ENCODE measurements at regions not wholly inside any gene's neighbourhood (a gene's known extent, or its start where the extent isn't known, plus 50 kb on each side); places are given as distances from the start of the nearest gene placed in this dataset.

DNA sequence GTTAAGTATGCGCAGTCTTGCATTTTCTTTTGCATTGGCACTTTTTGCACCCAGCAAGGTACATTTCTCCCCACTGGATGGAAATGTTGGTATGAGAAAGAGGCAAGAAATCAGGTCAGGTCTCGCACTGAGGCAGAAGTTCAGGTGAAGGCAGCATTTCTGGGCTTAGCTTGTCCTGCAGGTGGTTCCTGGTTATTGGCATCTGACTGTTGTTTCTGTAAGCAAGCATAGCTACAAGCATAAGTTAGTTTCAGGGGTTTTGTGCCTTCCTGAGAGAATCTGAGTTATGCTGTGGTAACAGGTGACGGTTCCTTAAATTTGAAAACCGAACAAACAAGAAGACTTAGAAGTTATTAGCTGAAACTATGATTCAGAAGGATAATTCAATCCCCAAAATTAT lies 139.4 kb upstream of the GRM7 start:
- no peak overlapping the region for H3K4me3 Mint-ChIP-seq
- no peak overlapping the region for H2AFZ ChIP-seq (ENCODE audit: insufficient read depth, low read depth, low read length, poor library complexity, severe bottlenecking)
- no peaks in the 10 kb centered on the region for H3K79me2 ChIP-seq (ENCODE audit: insufficient read depth, low read length)
- no peak overlapping the region for H3K9ac ChIP-seq (ENCODE audit: insufficient read depth, low read length, poor library complexity, severe bottlenecking)
- TF ChIP-seq, protein P1, sequence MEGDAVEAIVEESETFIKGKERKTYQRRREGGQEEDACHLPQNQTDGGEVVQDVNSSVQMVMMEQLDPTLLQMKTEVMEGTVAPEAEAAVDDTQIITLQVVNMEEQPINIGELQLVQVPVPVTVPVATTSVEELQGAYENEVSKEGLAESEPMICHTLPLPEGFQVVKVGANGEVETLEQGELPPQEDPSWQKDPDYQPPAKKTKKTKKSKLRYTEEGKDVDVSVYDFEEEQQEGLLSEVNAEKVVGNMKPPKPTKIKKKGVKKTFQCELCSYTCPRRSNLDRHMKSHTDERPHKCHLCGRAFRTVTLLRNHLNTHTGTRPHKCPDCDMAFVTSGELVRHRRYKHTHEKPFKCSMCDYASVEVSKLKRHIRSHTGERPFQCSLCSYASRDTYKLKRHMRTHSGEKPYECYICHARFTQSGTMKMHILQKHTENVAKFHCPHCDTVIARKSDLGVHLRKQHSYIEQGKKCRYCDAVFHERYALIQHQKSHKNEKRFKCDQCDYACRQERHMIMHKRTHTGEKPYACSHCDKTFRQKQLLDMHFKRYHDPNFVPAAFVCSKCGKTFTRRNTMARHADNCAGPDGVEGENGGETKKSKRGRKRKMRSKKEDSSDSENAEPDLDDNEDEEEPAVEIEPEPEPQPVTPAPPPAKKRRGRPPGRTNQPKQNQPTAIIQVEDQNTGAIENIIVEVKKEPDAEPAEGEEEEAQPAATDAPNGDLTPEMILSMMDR (IDR thresholded peaks at IDR 0.05): no peak
- H4K20me1 ChIP-seq (ENCODE audit: insufficient read depth, low read length): no peaks in the 10 kb centered on the region
- intact Hi-C loops (cut with micrococcal nuclease): no loop called here
- no peaks in the 10 kb centered on the region for H3K4me1 Mint-ChIP-seq
- no peaks in the 10 kb centered on the region for H3K36me3 ChIP-seq (replicated peaks in 1 of 2; ENCODE audit: control insufficient read depth in 1 of 2, insufficient read depth in 2 of 2, low read length in 2 of 2)
- DNase-seq: no peak
- H3K27ac Mint-ChIP-seq: no peak overlapping the region
- no peak overlapping the region for H3K4me3 ChIP-seq (replicated peaks in 1 of 3; ENCODE audit: low read depth in 2 of 3, low read length in 3 of 3)
- H3K4me2 ChIP-seq (replicated peaks; ENCODE audit: extremely low read depth, low read length, poor library complexity, severe bottlenecking): no peak overlapping the region
- H3K27ac ChIP-seq (ENCODE audit: low read depth in 1 of 2, low read length in 2 of 2): no peak overlapping the region
- no peaks in the 10 kb centered on the region for H3K27me3 ChIP-seq (ENCODE audit: control insufficient read depth in 2 of 2, insufficient read depth in 2 of 2, low read length in 2 of 2)
- no peaks in the 10 kb centered on the region for H3K27me3 Mint-ChIP-seq (ENCODE audit: low read depth in 3 of 3)
- H3K36me3 Mint-ChIP-seq: no peaks in the 10 kb centered on the region
- 100% methylated on average over 2 of the region's 4 CpGs for WGBS (ENCODE audit: insufficient coverage)
- H3K9me3 ChIP-seq (replicated peaks in 1 of 2; ENCODE audit: control insufficient read depth in 1 of 2, insufficient read depth in 1 of 2, low read length in 2 of 2): peaks cover 0 to 3% of the 10 kb centered on the region in 2 donors
- no peaks in the 10 kb centered on the region for H3K4me1 ChIP-seq (ENCODE audit: control insufficient read depth in 1 of 2, insufficient read depth in 2 of 2, low read length in 2 of 2)
- peaks cover 0 to 9% (median 6%) of the 10 kb centered on the region in 7 donors for H3K9me3 Mint-ChIP-seq

DNA sequence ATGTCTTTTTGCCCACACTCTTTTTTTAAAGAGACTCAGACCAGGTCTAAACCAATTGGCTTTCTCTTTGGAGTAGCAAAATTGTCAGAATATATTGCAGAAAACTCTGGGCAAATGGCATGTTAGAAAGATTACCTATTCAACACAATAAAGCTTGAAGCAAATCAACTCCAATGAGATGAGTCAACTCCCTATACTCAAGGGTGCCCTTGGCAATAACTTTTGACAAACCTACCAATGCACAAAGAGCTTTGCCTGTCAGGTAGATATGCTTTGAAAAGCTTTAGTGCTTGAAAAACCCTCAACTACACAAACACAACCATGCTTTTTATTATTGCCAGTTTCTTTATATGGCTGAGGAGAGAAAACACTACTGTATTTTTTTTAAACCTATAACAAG lies 137.7 kb upstream of the GRM7 start:
- H3K9ac ChIP-seq (ENCODE audit: insufficient read depth, low read length, poor library complexity, severe bottlenecking): no peak overlapping the region
- no peak overlapping the region for H3K4me2 ChIP-seq (replicated peaks; ENCODE audit: extremely low read depth, low read length, poor library complexity, severe bottlenecking)
- H3K27me3 ChIP-seq (ENCODE audit: control insufficient read depth in 2 of 2, insufficient read depth in 2 of 2, low read length in 2 of 2): no peaks in the 10 kb centered on the region
- H2AFZ ChIP-seq (ENCODE audit: insufficient read depth, low read depth, low read length, poor library complexity, severe bottlenecking): no peak overlapping the region
- TF ChIP-seq, protein P1 (IDR thresholded peaks at IDR 0.05): no peak
- H3K36me3 ChIP-seq (replicated peaks in 1 of 2; ENCODE audit: control insufficient read depth in 1 of 2, insufficient read depth in 2 of 2, low read length in 2 of 2): no peaks in the 10 kb centered on the region
- H3K27ac ChIP-seq (ENCODE audit: low read depth in 1 of 2, low read length in 2 of 2): no peak overlapping the region
- no peak overlapping the region for H3K4me3 ChIP-seq (replicated peaks in 1 of 3; ENCODE audit: low read depth in 2 of 3, low read length in 3 of 3)
- no peaks in the 10 kb centered on the region for H3K36me3 Mint-ChIP-seq
- no peaks in the 10 kb centered on the region for H3K4me1 ChIP-seq (ENCODE audit: control insufficient read depth in 1 of 2, insufficient read depth in 2 of 2, low read length in 2 of 2)
- H3K4me1 Mint-ChIP-seq: no peaks in the 10 kb centered on the region
- H4K20me1 ChIP-seq (ENCODE audit: insufficient read depth, low read length): no peaks in the 10 kb centered on the region
- H3K9me3 ChIP-seq (replicated peaks in 1 of 2; ENCODE audit: control insufficient read depth in 1 of 2, insufficient read depth in 1 of 2, low read length in 2 of 2): peaks cover 0 to 4% of the 10 kb centered on the region in 2 donors
- no peaks in the 10 kb centered on the region for H3K27me3 Mint-ChIP-seq (ENCODE audit: low read depth in 3 of 3)
- no peak for DNase-seq
- H3K27ac Mint-ChIP-seq: no peak overlapping the region
- peaks cover 0 to 11% (median 6%) of the 10 kb centered on the region in 7 donors for H3K9me3 Mint-ChIP-seq
- no peaks in the 10 kb centered on the region for H3K79me2 ChIP-seq (ENCODE audit: insufficient read depth, low read length)
- no peak overlapping the region for H3K4me3 Mint-ChIP-seq
- intact Hi-C loops (cut with micrococcal nuclease): no loop called here
